ENCODE measurements at regions not wholly inside any gene's neighbourhood (a gene's known extent, or its start where the extent isn't known, plus 50 kb on each side); places are given as distances from the start of the nearest gene placed in this dataset.

GRCh38 chr2:20935168-20935775, 108.6 kb downstream of the APOB start (continued):
- TF ChIP-seq SOX13 (IDR thresholded peaks at IDR 0.05) (no peak), SOX13 (CRISPR knock-in tag; conservative IDR thresholded peaks at IDR 0.05 in 1 of 2, IDR thresholded peaks at IDR 0.05 in 1 of 2) (peak in 1 of 2 experiments; percentile 37; a peak in 1 of 4 replicates), TRAFD1 (CRISPR knock-in tag; IDR thresholded peaks at IDR 0.05; ENCODE audit: borderline replicate concordance) (no peak), TCF7 (IDR thresholded peaks at IDR 0.05; ENCODE audit: low read depth) (peak; percentile 15; the same call in 1 of the 2 replicates), AGO1 (IDR thresholded peaks at IDR 0.05; ENCODE audit: low read depth, low read length, poor library complexity, severe bottlenecking) (no peak), LRRFIP1 (CRISPR knock-in tag; conservative IDR thresholded peaks at IDR 0.05) (no peak), BHLHE40 (IDR thresholded peaks at IDR 0.05; ENCODE audit: low read length) (0 out of 2 replicates have a peak, but pooled peaks have one; percentile 27), SKI (IDR thresholded peaks at IDR 0.05; ENCODE audit: partially characterized antibody) (no peak), MIXL1 (CRISPR knock-in tag; IDR thresholded peaks at IDR 0.05) (no peak)

Measured in HepG2 (cell line).